AG04450 (cell line): ENCODE measurements at regions not wholly inside any gene's neighbourhood (a gene's known extent, or its start where the extent isn't known, plus 50 kb on each side); places are given as distances from the start of the nearest gene placed in this dataset.

ENCODE experiments used
- CTCF ChIA-PET: fragments of 300-600, 350-600 bp; formaldehyde crosslinking; extraction: SDS; loops from one replicate; lab custom pipeline; 2022; ENCODE audit warnings: antibody characterized with exemption, inconsistent platforms; lab: Charles Lee
- POLR2A ChIA-PET: fragments of 350-600 bp; formaldehyde crosslinking; extraction: SDS; loops from one replicate; lab custom pipeline; 2021; ENCODE audit warnings: antibody characterized with exemption, inconsistent platforms; lab: Yijun Ruan, JAX
- DNase-seq: peaks from one replicate; pipeline ENCODE4 v3.0.0-alpha.2; 2011; ENCODE audit warnings: low read depth, low spot score
- H3K27ac ChIP-seq: one replicate; pipeline ENCODE4 v1.5.1; 2012; ENCODE audit warnings: low read depth, low read length, control low read depth
- H3K27me3 ChIP-seq: one replicate; pipeline ENCODE4 v1.6.0; 2012; ENCODE audit warnings: low read length; ENCODE audit not compliant: control insufficient read depth, insufficient read depth
- H3K4me3 ChIP-seq: 2 replicates; pipeline ENCODE4 v1.5.1; 2011; ENCODE audit warnings: mild to moderate bottlenecking, low read depth, low read length, control low read depth
- H3K9me3 ChIP-seq: 2 replicates; pipeline ENCODE4 v1.5.1; 2012; ENCODE audit warnings: low read length; ENCODE audit not compliant: control insufficient read depth, insufficient read depth
- TF ChIP-seq, protein P1 (sequence below): IDR thresholded peaks from 2 replicates; pipeline ENCODE4 v1.5.1; 2011; ENCODE audit warnings: low read depth, low read length, control low read depth, inconsistent platforms

DNA sequence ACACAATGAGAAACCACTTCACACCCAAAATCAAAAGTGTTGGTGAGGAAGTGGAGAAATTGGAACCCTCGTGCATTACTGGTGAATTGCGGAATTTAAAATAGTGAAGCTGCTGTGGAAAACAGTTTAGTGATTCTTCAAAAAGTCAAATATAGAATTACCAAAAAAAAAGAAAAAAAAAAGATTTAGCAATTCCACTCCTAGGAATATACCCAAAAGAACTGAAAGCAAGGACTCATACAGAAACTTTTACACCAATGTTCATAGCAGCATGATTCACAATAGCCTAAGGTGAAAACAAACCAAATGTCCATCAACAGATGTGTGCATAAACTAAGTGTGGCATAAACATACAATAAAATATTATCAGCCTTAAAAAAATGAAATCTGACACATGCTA, 364.3 kb upstream of the FAM241A start:
- Histone ChIP-seq H3K4me3 (no peak overlapping the region), H3K9me3 (no peaks in the 10 kb centered on the region), H3K27me3 (no peaks in the 10 kb centered on the region), H3K27ac (no peak overlapping the region)
- ChIA-PET CTCF (no interaction called here), POLR2A (no interaction called here)
- TF ChIP-seq, protein P1, sequence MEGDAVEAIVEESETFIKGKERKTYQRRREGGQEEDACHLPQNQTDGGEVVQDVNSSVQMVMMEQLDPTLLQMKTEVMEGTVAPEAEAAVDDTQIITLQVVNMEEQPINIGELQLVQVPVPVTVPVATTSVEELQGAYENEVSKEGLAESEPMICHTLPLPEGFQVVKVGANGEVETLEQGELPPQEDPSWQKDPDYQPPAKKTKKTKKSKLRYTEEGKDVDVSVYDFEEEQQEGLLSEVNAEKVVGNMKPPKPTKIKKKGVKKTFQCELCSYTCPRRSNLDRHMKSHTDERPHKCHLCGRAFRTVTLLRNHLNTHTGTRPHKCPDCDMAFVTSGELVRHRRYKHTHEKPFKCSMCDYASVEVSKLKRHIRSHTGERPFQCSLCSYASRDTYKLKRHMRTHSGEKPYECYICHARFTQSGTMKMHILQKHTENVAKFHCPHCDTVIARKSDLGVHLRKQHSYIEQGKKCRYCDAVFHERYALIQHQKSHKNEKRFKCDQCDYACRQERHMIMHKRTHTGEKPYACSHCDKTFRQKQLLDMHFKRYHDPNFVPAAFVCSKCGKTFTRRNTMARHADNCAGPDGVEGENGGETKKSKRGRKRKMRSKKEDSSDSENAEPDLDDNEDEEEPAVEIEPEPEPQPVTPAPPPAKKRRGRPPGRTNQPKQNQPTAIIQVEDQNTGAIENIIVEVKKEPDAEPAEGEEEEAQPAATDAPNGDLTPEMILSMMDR = no peak
- DNase-seq = no peak

DNA sequence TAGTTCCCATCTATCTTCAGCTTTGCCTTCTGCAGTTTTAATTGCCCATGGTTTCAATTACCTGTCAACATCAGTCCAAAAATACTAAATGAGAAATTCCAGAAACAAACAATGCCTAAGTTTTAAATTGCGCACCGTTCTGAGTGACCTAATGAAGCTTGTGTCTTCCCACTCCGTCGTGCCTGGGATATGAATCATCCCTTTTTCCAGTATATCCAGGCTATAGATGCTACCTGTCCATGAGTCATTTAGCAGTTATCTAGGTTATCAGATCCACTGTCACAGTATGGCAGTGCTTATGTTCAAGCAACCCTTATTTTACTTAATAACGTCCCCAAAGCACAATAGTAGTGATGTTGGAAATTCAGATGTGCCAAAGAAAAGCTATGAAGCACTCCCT, 363.6 kb upstream of the FAM241A start:
- Histone ChIP-seq H3K27ac (no peak overlapping the region), H3K9me3 (no peaks in the 10 kb centered on the region), H3K27me3 (no peaks in the 10 kb centered on the region), H3K4me3 (no peak overlapping the region)
- DNase-seq = no peak
- ChIA-PET CTCF (no interaction called here), POLR2A (no interaction called here)
- TF ChIP-seq, protein P1 = no peak

DNA sequence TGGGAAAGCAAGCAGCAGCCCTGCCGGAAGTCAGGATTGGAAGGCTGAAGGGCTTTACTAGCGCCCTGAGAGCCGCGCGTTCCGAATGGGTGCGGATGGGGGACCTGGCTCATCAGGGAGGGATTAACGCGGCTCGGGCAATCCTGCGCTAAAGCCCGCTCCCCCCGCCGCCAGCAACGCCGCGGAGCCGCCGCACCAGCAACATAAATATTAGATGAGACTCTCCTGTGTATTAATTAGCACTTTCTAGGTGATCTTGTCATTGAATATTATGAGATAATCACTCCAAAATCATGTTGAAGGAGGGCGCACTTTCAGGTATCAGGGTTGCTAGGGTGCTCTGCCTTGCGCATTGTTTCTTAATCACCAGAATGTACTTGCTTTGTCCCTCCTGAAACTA, 357.2 kb upstream of the FAM241A start:
- TF ChIP-seq, protein P1 = no peak
- Histone ChIP-seq H3K27ac (no peak overlapping the region), H3K9me3 (no peaks in the 10 kb centered on the region), H3K4me3 (no peak overlapping the region), H3K27me3 (no peaks in the 10 kb centered on the region)
- ChIA-PET POLR2A (no interaction called here), CTCF (no interaction called here)
- DNase-seq = no peak

DNA sequence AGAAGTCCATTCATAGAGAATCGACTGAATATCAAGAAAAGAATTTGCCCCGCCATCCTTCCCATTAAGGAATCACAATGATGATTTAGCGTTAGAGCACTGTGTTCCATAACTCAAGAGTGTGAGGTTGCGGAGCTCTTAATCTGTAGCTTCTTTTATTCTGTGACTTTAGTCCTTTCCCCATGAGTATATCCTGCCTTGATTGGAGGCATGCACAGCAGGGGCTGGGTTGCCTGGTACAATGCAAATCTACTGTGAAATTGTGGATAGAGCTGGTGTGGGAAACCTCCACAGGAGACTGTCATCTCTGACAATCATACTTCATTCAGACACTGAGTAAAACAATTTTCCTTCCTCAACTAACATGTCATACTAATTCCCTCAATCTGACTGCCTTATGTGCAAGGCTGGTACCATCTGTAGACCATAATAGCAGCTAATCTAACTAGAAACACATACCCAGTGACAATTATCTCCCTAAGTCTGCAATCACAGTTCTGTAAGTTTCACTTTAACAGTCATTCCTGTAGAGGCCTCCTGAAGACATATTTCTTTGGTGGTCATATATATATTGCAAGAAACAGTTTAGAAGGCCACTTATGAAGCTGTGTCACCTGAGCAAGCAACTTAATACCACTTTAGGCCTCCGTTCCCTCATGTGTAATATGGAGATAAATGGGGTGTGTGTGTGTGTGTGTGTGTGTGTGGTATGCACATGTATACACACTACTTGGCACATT, 355.2 kb upstream of the FAM241A start:
- POLR2A ChIA-PET = no interaction called here

DNA sequence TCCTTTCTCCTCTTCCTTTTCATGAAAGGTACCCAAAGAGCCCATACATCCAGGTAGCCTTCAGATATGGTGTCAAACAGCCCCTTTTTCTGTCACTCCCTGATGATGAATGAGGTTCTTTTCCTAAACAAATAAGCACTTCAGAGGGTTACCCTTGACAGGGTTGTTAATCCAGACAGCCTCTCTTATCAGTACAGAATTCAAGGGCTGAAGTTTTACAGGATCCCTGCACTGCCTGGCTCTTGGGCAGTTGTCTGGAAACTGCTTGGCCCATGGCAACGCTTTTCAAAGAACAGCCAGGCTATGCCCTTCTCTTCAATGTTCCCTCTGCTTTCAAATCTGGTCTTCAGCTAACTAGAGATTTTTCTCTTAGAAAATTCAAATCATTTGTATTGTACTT, 352.6 kb upstream of the FAM241A start:
- POLR2A ChIA-PET = no interaction called here
- CTCF ChIA-PET = no interaction called here

More for the DNA sequence above, 355.2 kb upstream of the FAM241A start:
- Histone ChIP-seq H3K4me3 (no peak overlapping the region), H3K27ac (no peak overlapping the region), H3K27me3 (no peaks in the 10 kb centered on the region), H3K9me3 (no peaks in the 10 kb centered on the region)
- CTCF ChIA-PET = no interaction called here
- DNase-seq = no peak
- TF ChIP-seq, protein P1 = no peak

More for the DNA sequence above, 352.6 kb upstream of the FAM241A start:
- TF ChIP-seq, protein P1 = no peak
- no peaks in the 10 kb centered on the region for H3K9me3 ChIP-seq
- H3K4me3 ChIP-seq = no peak overlapping the region
- H3K27me3 ChIP-seq = no peaks in the 10 kb centered on the region
- DNase-seq = no peak
- H3K27ac ChIP-seq = no peak overlapping the region
